HL-60 (cell line): ENCODE measurements at regions not wholly inside any gene's neighbourhood (a gene's known extent, or its start where the extent isn't known, plus 50 kb on each side); places are given as distances from the start of the nearest gene placed in this dataset.
"Not testable (repeated sequence)": the region's sequence is repeated elsewhere in the genome, so short reads cannot be mapped to it uniquely, and the experiment has no call there.

Source experiments
- DNase-seq, 2 experiments: peaks; one replicate each; pipeline ENCODE4 v3.0.0-alpha.2; 2010 to 2020; ENCODE audit warnings: low read depth in 1 of 2, low spot score in 1 of 2
- H3K27ac ChIP-seq: fragments of 250-450 bp; sonication (Bioruptor Pico); replicated peaks from 2 replicates; pipeline ENCODE4 v1.5.1; 2020; ENCODE audit warnings: mild to moderate bottlenecking, moderate library complexity
- H3K27me3 ChIP-seq: fragments of 250-450 bp; sonication (Bioruptor Pico); 2 replicates; pipeline ENCODE4 v1.5.1; 2021; ENCODE audit warnings: mild to moderate bottlenecking, moderate library complexity; ENCODE audit not compliant: insufficient read depth, poor library complexity, severe bottlenecking
- H3K4me3 ChIP-seq: replicated peaks from 2 replicates; pipeline ENCODE4 v1.5.1; 2011; ENCODE audit warnings: mild to moderate bottlenecking, control low read depth, low read length; ENCODE audit not compliant: insufficient read depth
- CTCF ChIP-seq: IDR thresholded peaks from one replicate; pipeline ENCODE4 v1.5.1; 2011; ENCODE audit warnings: low read length, control low read depth, inconsistent platforms; ENCODE audit not compliant: insufficient read depth
- GABPA ChIP-seq: IDR thresholded peaks from 2 replicates; pipeline ENCODE4 v1.6.1; 2012; ENCODE audit warnings: low read depth
- POLR2AphosphoS5 ChIP-seq: IDR thresholded peaks from 2 replicates; pipeline ENCODE4 v1.6.1; 2012; ENCODE audit warnings: low read depth
- SPI1 ChIP-seq: IDR thresholded peaks from 2 replicates; pipeline ENCODE4 v1.6.1; 2012; ENCODE audit warnings: low read depth, mild to moderate bottlenecking, borderline replicate concordance
- TF ChIP-seq, protein P1 (sequence below): IDR thresholded peaks from 2 replicates; pipeline ENCODE4 v1.6.1; 2012; ENCODE audit warnings: low read depth; ENCODE audit not compliant: insufficient replicate concordance

DNA sequence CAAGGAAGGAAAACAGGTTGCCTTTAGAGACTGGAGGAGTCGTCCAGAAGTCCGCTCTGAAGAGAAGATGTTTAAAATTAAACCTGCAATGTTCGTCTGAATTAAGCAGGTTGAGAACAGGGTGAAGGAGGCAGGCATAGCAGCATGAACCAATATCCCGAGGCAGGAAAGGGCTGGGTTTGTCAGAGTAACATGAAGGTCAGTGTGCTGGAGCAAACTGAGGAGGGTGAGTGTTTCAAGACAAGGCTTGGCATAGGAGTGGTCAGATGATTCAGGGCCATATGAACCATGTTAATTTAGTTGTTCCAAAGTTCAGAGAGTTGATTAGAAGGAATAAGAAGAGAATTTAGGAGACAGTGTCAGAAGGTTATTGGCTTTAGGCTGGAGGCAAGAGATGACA, 93.3 kb downstream of the UTRN start:
- no peak overlapping the region for H3K27ac ChIP-seq
- H3K4me3 ChIP-seq = no peak overlapping the region
- no peaks in the 10 kb centered on the region for H3K27me3 ChIP-seq
- DNase-seq = no peak
- TF ChIP-seq POLR2AphosphoS5 = no peak
- TF ChIP-seq GABPA = no peak
- TF ChIP-seq SPI1 = no peak
- TF ChIP-seq, protein P1, sequence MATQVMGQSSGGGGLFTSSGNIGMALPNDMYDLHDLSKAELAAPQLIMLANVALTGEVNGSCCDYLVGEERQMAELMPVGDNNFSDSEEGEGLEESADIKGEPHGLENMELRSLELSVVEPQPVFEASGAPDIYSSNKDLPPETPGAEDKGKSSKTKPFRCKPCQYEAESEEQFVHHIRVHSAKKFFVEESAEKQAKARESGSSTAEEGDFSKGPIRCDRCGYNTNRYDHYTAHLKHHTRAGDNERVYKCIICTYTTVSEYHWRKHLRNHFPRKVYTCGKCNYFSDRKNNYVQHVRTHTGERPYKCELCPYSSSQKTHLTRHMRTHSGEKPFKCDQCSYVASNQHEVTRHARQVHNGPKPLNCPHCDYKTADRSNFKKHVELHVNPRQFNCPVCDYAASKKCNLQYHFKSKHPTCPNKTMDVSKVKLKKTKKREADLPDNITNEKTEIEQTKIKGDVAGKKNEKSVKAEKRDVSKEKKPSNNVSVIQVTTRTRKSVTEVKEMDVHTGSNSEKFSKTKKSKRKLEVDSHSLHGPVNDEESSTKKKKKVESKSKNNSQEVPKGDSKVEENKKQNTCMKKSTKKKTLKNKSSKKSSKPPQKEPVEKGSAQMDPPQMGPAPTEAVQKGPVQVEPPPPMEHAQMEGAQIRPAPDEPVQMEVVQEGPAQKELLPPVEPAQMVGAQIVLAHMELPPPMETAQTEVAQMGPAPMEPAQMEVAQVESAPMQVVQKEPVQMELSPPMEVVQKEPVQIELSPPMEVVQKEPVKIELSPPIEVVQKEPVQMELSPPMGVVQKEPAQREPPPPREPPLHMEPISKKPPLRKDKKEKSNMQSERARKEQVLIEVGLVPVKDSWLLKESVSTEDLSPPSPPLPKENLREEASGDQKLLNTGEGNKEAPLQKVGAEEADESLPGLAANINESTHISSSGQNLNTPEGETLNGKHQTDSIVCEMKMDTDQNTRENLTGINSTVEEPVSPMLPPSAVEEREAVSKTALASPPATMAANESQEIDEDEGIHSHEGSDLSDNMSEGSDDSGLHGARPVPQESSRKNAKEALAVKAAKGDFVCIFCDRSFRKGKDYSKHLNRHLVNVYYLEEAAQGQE = no peak
- no peak for TF ChIP-seq CTCF

DNA sequence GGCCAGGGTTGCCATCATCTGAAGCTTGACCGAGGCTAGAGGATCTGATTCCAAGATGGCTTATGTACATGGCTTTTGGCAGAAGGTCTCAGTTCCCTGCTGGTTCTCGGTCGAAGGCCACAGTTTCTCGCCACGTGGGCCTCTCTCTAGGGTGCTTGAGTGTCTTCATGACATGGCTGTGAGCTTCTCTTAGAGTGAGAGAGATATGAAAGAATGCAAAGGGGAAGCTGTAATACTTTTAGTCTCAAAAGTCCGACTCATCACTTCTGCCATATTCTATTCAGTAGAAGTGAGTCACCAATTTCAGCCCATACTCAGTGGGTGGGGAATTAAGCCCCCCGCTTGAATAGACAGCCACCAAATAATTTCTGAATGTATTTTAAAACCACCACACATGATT, 94.2 kb downstream of the UTRN start:
- Histone ChIP-seq H3K27me3 (no peaks in the 10 kb centered on the region), H3K27ac (no peak overlapping the region), H3K4me3 (no peak overlapping the region)
- DNase-seq = peak in 1 of 2 experiments; percentile 4
- TF ChIP-seq SPI1 = no peak
- TF ChIP-seq CTCF = no peak
- TF ChIP-seq, protein P1 = no peak
- TF ChIP-seq GABPA = no peak
- no peak for TF ChIP-seq POLR2AphosphoS5

- not testable (repeated sequence) for H3K27ac ChIP-seq, H3K27me3 ChIP-seq
Observed at GRCh38 chr6:144381499-144381898, 96.4 kb downstream of the UTRN start.

GRCh38 chr6:144383336-144383735, 98.2 kb downstream of the UTRN start:
- Histone ChIP-seq H3K27ac (no peak overlapping the region), H3K27me3 (no peaks in the 10 kb centered on the region), H3K4me3 (no peak overlapping the region)
- no peak for TF ChIP-seq POLR2AphosphoS5
- no peak for TF ChIP-seq SPI1
- no peak for TF ChIP-seq GABPA
- TF ChIP-seq CTCF = no peak
- TF ChIP-seq, protein P1 = no peak
- DNase-seq = no peak

More at GRCh38 chr6:144381499-144381898, 96.4 kb downstream of the UTRN start:
- H3K4me3 ChIP-seq, DNase-seq: not testable (repeated sequence)
